PC-9 (cell line): ENCODE measurements at regions not wholly inside any gene's neighbourhood (a gene's known extent, or its start where the extent isn't known, plus 50 kb on each side); places are given as distances from the start of the nearest gene placed in this dataset.
"Not testable (repeated sequence)": the region's sequence is repeated elsewhere in the genome, so short reads cannot be mapped to it uniquely, and the experiment has no call there.

Experiments
- BruUV-seq: library from RNA; stranded (reverse); fragments of 400-500 nt; replicated peaks from 2 replicates; lab custom pipeline; 2021; lab: Mats Ljungman, UMichigan
- CTCF ChIA-PET: fragments of 300-600 bp; sonication (Branson Sonifier 250); formaldehyde crosslinking; loops from one replicate; lab custom pipeline; 2022; ENCODE audit warnings: antibody characterized with exemption; lab: Charles Lee
- POLR2A ChIA-PET: fragments of 300-600 bp; sonication (Branson Sonifier 250); formaldehyde crosslinking; loops from one replicate; lab custom pipeline; 2022; ENCODE audit warnings: antibody characterized with exemption; ENCODE audit not compliant: unreplicated experiment; lab: Charles Lee
- DNase-seq, 2 experiments: peaks; one replicate each; pipeline versions ENCODE4 v3.0.0 to v3.0.0-alpha.2; 2015 to 2022; ENCODE audit warnings: mixed read lengths in 1 of 2
- H2AFZ ChIP-seq: fragments of 200-600 bp; sonication (generic); 2 replicates; pipeline ENCODE4 v1.8.1; 2017; ENCODE audit warnings: antibody characterized with exemption
- H3F3A ChIP-seq: fragments of 200-600 bp; sonication (generic); 2 replicates; pipeline ENCODE4 v1.8.1; 2017; ENCODE audit warnings: antibody characterized with exemption, mild to moderate bottlenecking, low read depth; ENCODE audit not compliant: insufficient read depth
- H3K27ac ChIP-seq: fragments of 200-600 bp; sonication (generic); 2 replicates; pipeline ENCODE4 v1.6.1; 2016; ENCODE audit warnings: mixed run types
- H3K27me3 ChIP-seq: fragments of 200-600 bp; sonication (generic); 2 replicates; pipeline ENCODE4 v1.6.1; 2016; ENCODE audit warnings: low read depth, mixed run types; ENCODE audit not compliant: insufficient read depth
- H3K36me3 ChIP-seq: fragments of 200-600 bp; sonication (generic); 2 replicates; pipeline ENCODE4 v1.6.1; 2016; ENCODE audit warnings: low read depth, mixed run types
- H3K4me1 ChIP-seq: fragments of 200-600 bp; sonication (generic); replicated peaks from 2 replicates; pipeline ENCODE4 v1.6.1; 2016; ENCODE audit warnings: mixed run types; ENCODE audit not compliant: insufficient read depth
- H3K4me2 ChIP-seq: fragments of 200-600 bp; sonication (generic); 2 replicates; pipeline ENCODE4 v1.6.1; 2017; ENCODE audit warnings: mixed run types
- H3K4me3 ChIP-seq: fragments of 200-600 bp; sonication (generic); 2 replicates; pipeline ENCODE4 v1.6.1; 2016; ENCODE audit warnings: mixed run types
- H3K79me2 ChIP-seq: fragments of 200-600 bp; sonication (generic); 2 replicates; pipeline ENCODE4 v1.6.1; 2017; ENCODE audit warnings: low read depth, mixed run types
- H3K9me2 ChIP-seq: fragments of 200-600 bp; sonication (generic); 2 replicates; pipeline ENCODE4 v1.8.1; 2017; ENCODE audit warnings: mild to moderate bottlenecking; ENCODE audit not compliant: insufficient read depth
- H3K9me3 ChIP-seq: fragments of 200-600 bp; sonication (generic); 2 replicates; pipeline ENCODE4 v1.8.1; 2016; ENCODE audit warnings: low read depth; ENCODE audit not compliant: insufficient read depth
- H4K20me1 ChIP-seq: fragments of 200-600 bp; sonication (generic); 2 replicates; pipeline ENCODE4 v1.8.1; 2017; ENCODE audit not compliant: insufficient read depth
- CTCF ChIP-seq: fragments of 200-600 bp; sonication (generic); conservative IDR thresholded peaks from 2 replicates; pipeline ENCODE4 v1.6.1; 2017; ENCODE audit warnings: mixed run types, antibody characterized with exemption, mild to moderate bottlenecking, moderate library complexity
- EZH2 ChIP-seq: fragments of 200-600 bp; sonication (generic); IDR thresholded peaks from 2 replicates; pipeline ENCODE4 v1.8.0; 2017; ENCODE audit warnings: antibody characterized with exemption, low read depth
- intact Hi-C: fragments of 100-400 bp; cut with micrococcal nuclease; formaldehyde crosslinking; loops from one replicate; pipeline ENCODE4 v1.10.0; 2022; ENCODE audit not compliant: unreplicated experiment

- Histone ChIP-seq H4K20me1 (no peaks in the 10 kb centered on the region), H3K27ac (no peak overlapping the region), H3K27me3 (no peaks in the 10 kb centered on the region), H3K79me2 (no peaks in the 10 kb centered on the region), H3K4me3 (no peak overlapping the region), H3F3A (no peaks in the 10 kb centered on the region), H2AFZ (no peak overlapping the region; the same call in 1 of the 2 replicates), H3K9me3 (no peaks in the 10 kb centered on the region; the same call in 1 of the 2 replicates), H3K9me2 (no peaks in the 10 kb centered on the region), H3K36me3 (no peaks in the 10 kb centered on the region), H3K4me2 (no peak overlapping the region), H3K4me1 (no peaks in the 10 kb centered on the region)
- intact Hi-C loops: no loop called here
- no TSS peak for BruUV-seq
- no peak for DNase-seq
- CTCF ChIA-PET: no interaction called here
- no peak for TF ChIP-seq CTCF
- TF ChIP-seq EZH2: no peak
- POLR2A ChIA-PET: interaction anchor here (0.6 to 0.7 kb wide), 2 partner anchors 20 to 41 kb away, joined by 3 to 7 read pairs; no protein-coding TSS in a partner anchor
Measured at GRCh38 chr5:17966640-17967402, 332.6 kb downstream of the TAF11L14 start.

DNA sequence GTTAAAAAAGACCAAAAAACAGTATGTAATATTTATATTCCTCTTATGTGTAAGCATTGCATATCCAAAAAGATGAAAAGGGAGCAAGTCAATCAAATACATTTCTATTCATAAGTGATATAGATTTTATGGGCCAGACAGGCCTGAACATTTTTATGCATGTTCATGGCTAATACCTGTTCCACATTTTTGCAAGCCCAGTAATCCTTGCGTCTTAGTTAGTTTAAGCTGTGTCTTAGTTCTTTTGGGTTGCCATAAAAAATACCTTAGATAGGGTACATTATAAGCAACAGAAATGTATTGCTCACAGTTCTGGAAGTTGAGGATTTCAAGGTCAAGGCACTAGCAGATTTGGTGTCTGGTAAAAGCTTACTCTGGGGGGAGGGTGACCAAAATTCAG lies 342.1 kb downstream of the TAF11L14 start:
- no peaks in the 10 kb centered on the region for H3K4me1 ChIP-seq
- no peaks in the 10 kb centered on the region for H3K9me3 ChIP-seq
- intact Hi-C loops: no loop called here
- ChIA-PET CTCF (no interaction called here), POLR2A (no interaction called here)
- no peak overlapping the region for H3K4me3 ChIP-seq
- H3K27me3 ChIP-seq: no peaks in the 10 kb centered on the region
- no peaks in the 10 kb centered on the region for H3K79me2 ChIP-seq
- H4K20me1 ChIP-seq: no peaks in the 10 kb centered on the region
- no peaks in the 10 kb centered on the region for H3F3A ChIP-seq
- DNase-seq: no peak
- H3K9me2 ChIP-seq: no peaks in the 10 kb centered on the region
- H3K27ac ChIP-seq: no peak overlapping the region
- TF ChIP-seq EZH2 (no peak), CTCF (no peak)
- no peaks in the 10 kb centered on the region for H3K36me3 ChIP-seq
- BruUV-seq: no TSS peak
- no peak overlapping the region for H2AFZ ChIP-seq
- no peak overlapping the region for H3K4me2 ChIP-seq

- Histone ChIP-seq H3K9me3 (no peaks in the 10 kb centered on the region), H3K36me3 (no peaks in the 10 kb centered on the region), H3K4me2 (no peak overlapping the region), H3K9me2 (no peaks in the 10 kb centered on the region), H3K27ac (no peak overlapping the region), H3K4me1 (no peaks in the 10 kb centered on the region), H3K27me3 (no peaks in the 10 kb centered on the region), H3K4me3 (no peak overlapping the region), H3F3A (no peaks in the 10 kb centered on the region), H4K20me1 (no peaks in the 10 kb centered on the region), H3K79me2 (no peaks in the 10 kb centered on the region), H2AFZ (peak overlapping the region; percentile 59; the same call in 1 of the 2 replicates)
- ChIA-PET POLR2A (no interaction called here), CTCF (no interaction called here)
- intact Hi-C loops: no loop called here
- BruUV-seq: no TSS peak
- TF ChIP-seq EZH2 (no peak), CTCF (no peak)
- DNase-seq: no peak
Measured at GRCh38 chr5:17978954-17979353, 344.7 kb downstream of the TAF11L14 start.

DNA sequence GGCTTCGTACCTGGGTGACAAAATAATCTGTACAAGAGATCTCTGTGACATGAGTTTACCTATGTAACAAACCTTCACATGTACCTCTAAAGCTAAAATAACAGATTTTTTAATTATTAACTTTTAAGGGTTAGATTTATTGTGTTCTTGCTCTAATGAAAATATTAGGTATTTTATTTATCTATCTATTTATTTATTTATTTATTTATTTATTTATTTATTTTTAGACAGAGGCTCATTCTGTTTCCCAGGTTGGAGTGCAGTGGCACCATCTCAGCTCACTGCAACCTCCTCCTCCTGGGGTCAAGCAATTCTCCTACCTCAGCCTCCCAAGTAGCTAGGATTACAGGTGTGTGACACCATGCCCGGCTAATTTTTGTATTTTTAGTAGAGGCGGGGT lies 348.4 kb downstream of the TAF11L14 start:
- DNase-seq, POLR2A ChIA-PET, H4K20me1 ChIP-seq, H3K4me2 ChIP-seq, H3K27me3 ChIP-seq, H2AFZ ChIP-seq, H3K4me3 ChIP-seq, H3K36me3 ChIP-seq, BruUV-seq, H3K79me2 ChIP-seq, intact Hi-C loops, H3K4me1 ChIP-seq, CTCF ChIA-PET, H3K9me2 ChIP-seq, H3K9me3 ChIP-seq, H3K27ac ChIP-seq, H3F3A ChIP-seq: not testable (repeated sequence)
